SK-N-SH (cell line): ENCODE measurements at regions not wholly inside any gene's neighbourhood (a gene's known extent, or its start where the extent isn't known, plus 50 kb on each side); places are given as distances from the start of the nearest gene placed in this dataset.
A peak's percentile ranks its signal among the peaks of the same experiment; 100 is the strongest.

Experiments used
- CTCF ChIA-PET: fragments of 300-600, 350-600 bp; formaldehyde crosslinking; extraction: SDS; loops from one replicate; lab custom pipeline; 2021; lab: Yijun Ruan, JAX
- POLR2A ChIA-PET: fragments of 350-600 bp; sonication (Branson Sonifier 250); formaldehyde crosslinking; extraction: SDS; loops from one replicate; lab custom pipeline; 2020; ENCODE audit warnings: antibody characterized with exemption, inconsistent platforms; lab: Yijun Ruan, JAX
- DNase-seq: peaks from one replicate; pipeline ENCODE4 v3.0.0; 2012
- H2AFZ ChIP-seq: fragments of 200-600 bp; sonication (generic); 2 replicates; pipeline ENCODE4 v1.8.1; 2016; ENCODE audit warnings: antibody characterized with exemption, mild to moderate bottlenecking, low read depth
- H3F3A ChIP-seq: fragments of 200-600 bp; sonication (generic); replicated peaks from 2 replicates; pipeline ENCODE3; 2016; ENCODE audit warnings: antibody characterized with exemption, mild to moderate bottlenecking; ENCODE audit not compliant: insufficient read depth
- H3K27ac ChIP-seq, 2 experiments: fragments of 200-500 bp in 1 of 2; fragments of 200-600 bp in 1 of 2; sonication (Bioruptor generic) in 1 of 2; sonication (generic), shearing (Covaris generic) in 1 of 2; 2 replicates each; pipeline versions ENCODE4 v1.5.1 to v1.6.1; 2014 to 2016; ENCODE audit warnings: low read depth in 2 of 2, inconsistent platforms in 1 of 2, low read length in 1 of 2, mild to moderate bottlenecking in 1 of 2, mixed read lengths in 1 of 2
- H3K27me3 ChIP-seq: fragments of 200-600 bp; sonication (generic), shearing (Covaris generic); 2 replicates; pipeline ENCODE4 v1.6.1; 2016; ENCODE audit warnings: mixed run types; ENCODE audit not compliant: insufficient read depth
- H3K36me3 ChIP-seq, 2 experiments: fragments of 200-500 bp in 1 of 2; fragments of 200-600 bp in 1 of 2; sonication (Bioruptor generic) in 1 of 2; sonication (generic) in 1 of 2; replicated peaks in 1 of 2; 2 replicates each; pipeline versions ENCODE3 to v1.5.1; 2014 to 2016; ENCODE audit warnings: low read length in 1 of 2, mild to moderate bottlenecking in 1 of 2; ENCODE audit not compliant: insufficient read depth in 2 of 2, control insufficient read depth in 1 of 2
- H3K4me1 ChIP-seq, 2 experiments: fragments of 200-500 bp in 1 of 2; fragments of 200-600 bp in 1 of 2; sonication (Bioruptor generic) in 1 of 2; sonication (generic), shearing (Covaris generic) in 1 of 2; 2 replicates each; pipeline versions ENCODE4 v1.5.1 to v1.6.1; 2014 to 2016; ENCODE audit warnings: low read depth in 1 of 2, low read length in 1 of 2, mixed run types in 1 of 2; ENCODE audit not compliant: insufficient read depth in 2 of 2, control insufficient read depth in 1 of 2
- H3K4me2 ChIP-seq: fragments of 200-600 bp; sonication (generic), shearing (Covaris generic); 2 replicates; pipeline ENCODE4 v1.6.1; 2017; ENCODE audit warnings: mixed run types
- H3K4me3 ChIP-seq, 2 experiments: fragments of 200-500 bp in 1 of 2; fragments of 200-600 bp in 1 of 2; sonication (Bioruptor generic) in 1 of 2; sonication (generic), shearing (Covaris generic) in 1 of 2; 2 replicates each; pipeline versions ENCODE4 v1.5.1 to v1.8.1; 2014 to 2016; ENCODE audit warnings: low read depth in 2 of 2, inconsistent platforms in 1 of 2, low read length in 1 of 2, mild to moderate bottlenecking in 1 of 2, mixed read lengths in 1 of 2, moderate library complexity in 1 of 2
- H3K79me2 ChIP-seq: fragments of 200-600 bp; sonication (generic); 2 replicates; pipeline ENCODE4 v1.8.1; 2017; ENCODE audit warnings: mild to moderate bottlenecking; ENCODE audit not compliant: insufficient read depth
- H3K9ac ChIP-seq: fragments of 200-600 bp; sonication (generic); 2 replicates; pipeline ENCODE4 v1.6.1; 2017; ENCODE audit warnings: mixed run types
- H3K9me2 ChIP-seq: fragments of 200-600 bp; sonication (generic); 2 replicates; pipeline ENCODE4 v1.6.1; 2017; ENCODE audit warnings: mixed run types
- H3K9me3 ChIP-seq: fragments of 200-600 bp; sonication (generic); 2 replicates; pipeline ENCODE4 v1.6.1; 2017; ENCODE audit warnings: mixed run types, mild to moderate bottlenecking, moderate library complexity
- H4K20me1 ChIP-seq: fragments of 200-600 bp; sonication (generic); 2 replicates; pipeline ENCODE4 v1.6.1; 2017; ENCODE audit warnings: mild to moderate bottlenecking, mixed run types; ENCODE audit not compliant: insufficient read depth
- EP300 ChIP-seq, 2 experiments: IDR thresholded peaks; 2 replicates each; pipeline versions ENCODE4 v1.4.0 to v1.6.1; 2012; ENCODE audit warnings: borderline replicate concordance in 1 of 2, low read depth in 1 of 2, low read length in 1 of 2
- GATA2 ChIP-seq: sonication (generic); formaldehyde crosslinking; IDR thresholded peaks from 2 replicates; pipeline ENCODE4 v1.5.0; 2020; ENCODE audit warnings: mild to moderate bottlenecking, missing genetic modification reagents
- RCOR1 ChIP-seq: fragments of 150-350 bp; IDR thresholded peaks from 2 replicates; pipeline ENCODE4 v1.6.1; 2017; ENCODE audit warnings: antibody characterized with exemption, low read length
- REST ChIP-seq: IDR thresholded peaks from 2 replicates; pipeline ENCODE4 v1.6.1; 2012; ENCODE audit warnings: mild to moderate bottlenecking, low read depth, low read length, moderate library complexity
- SIN3A ChIP-seq: IDR thresholded peaks from 2 replicates; pipeline ENCODE4 v1.6.1; 2012; ENCODE audit warnings: low read depth, mild to moderate bottlenecking, low read length, moderate library complexity, borderline replicate concordance
- TAF1 ChIP-seq: IDR thresholded peaks from 2 replicates; pipeline ENCODE4 v1.6.1; 2012; ENCODE audit warnings: low read depth, mild to moderate bottlenecking, low read length, moderate library complexity, borderline replicate concordance
- TEAD4 ChIP-seq: IDR thresholded peaks from 2 replicates; pipeline ENCODE4 v1.4.0; 2012; ENCODE audit warnings: mild to moderate bottlenecking, borderline replicate concordance; ENCODE audit not compliant: insufficient read depth
- WGBS: methylation state at CpG from one replicate; pipeline ENCODE4 v1.1.6; 2017; ENCODE audit warnings: low lambda C conversion rate; 5-methylcytosine and 5-hydroxymethylcytosine counted together
- TF ChIP-seq, protein P1 (sequence below): fragments of 150-350 bp; IDR thresholded peaks from 2 replicates; pipeline ENCODE4 v1.6.1; 2017; ENCODE audit warnings: antibody characterized with exemption, low read length, low read depth, borderline replicate concordance

GRCh38 chr6:92361990-92362389, 1057.4 kb downstream of the EPHA7 start:
- Histone ChIP-seq H3K79me2 (no peaks in the 10 kb centered on the region), H3K4me2 (no peak overlapping the region)
- no peak for DNase-seq

GRCh38 chr6:92354270-92354829, 1065.0 kb downstream of the EPHA7 start:
- WGBS, result 11% methylated on average over 2 of the region's 2 CpGs
- H3K9me2 ChIP-seq, result 0 out of 2 replicates have a peak, but pooled peaks cover 3% of the 10 kb centered on the region
- TF ChIP-seq, protein P1, sequence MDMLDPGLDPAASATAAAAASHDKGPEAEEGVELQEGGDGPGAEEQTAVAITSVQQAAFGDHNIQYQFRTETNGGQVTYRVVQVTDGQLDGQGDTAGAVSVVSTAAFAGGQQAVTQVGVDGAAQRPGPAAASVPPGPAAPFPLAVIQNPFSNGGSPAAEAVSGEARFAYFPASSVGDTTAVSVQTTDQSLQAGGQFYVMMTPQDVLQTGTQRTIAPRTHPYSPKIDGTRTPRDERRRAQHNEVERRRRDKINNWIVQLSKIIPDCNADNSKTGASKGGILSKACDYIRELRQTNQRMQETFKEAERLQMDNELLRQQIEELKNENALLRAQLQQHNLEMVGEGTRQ, result no peak
- TF ChIP-seq RCOR1 (peak; percentile 64; the same call in 1 of the 2 replicates), EP300 (IDR thresholded peaks at IDR 0.05; ENCODE audit: borderline replicate concordance in 1 of 2, low read depth in 1 of 2, low read length in 1 of 2) (peak in 1 of 2 experiments; percentile 12; a peak in 1 of 4 replicates), GATA2 (CRISPR knock-in tag) (peak; percentile 63)
- TF ChIP-seq, all 33 proteins: peak for 3
- no peak for DNase-seq
- no peaks in the 10 kb centered on the region for H3F3A ChIP-seq
- H3K79me2 ChIP-seq, result no peaks in the 10 kb centered on the region
- no peaks in the 10 kb centered on the region for H3K36me3 ChIP-seq
- no peak overlapping the region for H2AFZ ChIP-seq
- H3K4me3 ChIP-seq, result no peak overlapping the region
- no peak overlapping the region for H3K9ac ChIP-seq
- no peaks in the 10 kb centered on the region for H3K9me3 ChIP-seq
- H3K27ac ChIP-seq, result peak overlapping the region in 1 of 2 experiments; percentile 50; a peak in 2 of 4 replicates
- H4K20me1 ChIP-seq, result no peaks in the 10 kb centered on the region
- POLR2A ChIA-PET, result no interaction called here
- CTCF ChIA-PET, result interaction anchor here (0.9 kb wide), 1 partner anchor 10 kb away, joined by 3 read pairs; no protein-coding TSS in a partner anchor
- no peaks in the 10 kb centered on the region for H3K27me3 ChIP-seq
- no peaks in the 10 kb centered on the region; a peak in 1 of 4 replicates for H3K4me1 ChIP-seq
- no peak overlapping the region for H3K4me2 ChIP-seq

More at GRCh38 chr6:92361990-92362389, 1057.4 kb downstream of the EPHA7 start:
- TF ChIP-seq REST (no peak), SIN3A (no peak), TAF1 (no peak), TEAD4 (no peak)
- 56% methylated on average over 9 of the region's 9 CpGs for WGBS
- Histone ChIP-seq H4K20me1 (no peaks in the 10 kb centered on the region), H3K27me3 (no peaks in the 10 kb centered on the region), H3K9ac (no peak overlapping the region), H3K9me3 (no peaks in the 10 kb centered on the region), H3F3A (no peaks in the 10 kb centered on the region), H3K9me2 (0 out of 2 replicates have a peak, but pooled peaks cover 3% of the 10 kb centered on the region), H3K27ac (peak overlapping the region in 1 of 2 experiments; percentile 51; a peak in 2 of 4 replicates), H3K4me3 (no peak overlapping the region), H3K4me1 (peaks cover 0 to 9% of the 10 kb centered on the region in 2 experiments; a peak in 2 of 4 replicates), H3K36me3 (no peaks in the 10 kb centered on the region), H2AFZ (no peak overlapping the region)
- ChIA-PET CTCF (no interaction called here), POLR2A (no interaction called here)
